PFSK-1 (cell line): ENCODE measurements at regions not wholly inside any gene's neighbourhood (a gene's known extent, or its start where the extent isn't known, plus 50 kb on each side); places are given as distances from the start of the nearest gene placed in this dataset.

Experiments used
- FOXP2 ChIP-seq: optimal IDR thresholded peaks from 2 replicates; pipeline ENCODE3; 2011; ENCODE audit warnings: borderline replicate concordance, control low read depth, inconsistent platforms; ENCODE audit not compliant: insufficient read depth; ENCODE audit errors: extremely low read length, extremely low read depth
- POLR2AphosphoS5 ChIP-seq: IDR thresholded peaks from 2 replicates; pipeline ENCODE4 v1.6.1; 2012; ENCODE audit warnings: low read depth, mild to moderate bottlenecking, control low read depth, low read length, moderate library complexity
- SIN3A ChIP-seq: IDR thresholded peaks from 2 replicates; pipeline ENCODE4 v1.6.1; 2012; ENCODE audit warnings: mild to moderate bottlenecking, low read length, moderate library complexity, borderline replicate concordance; ENCODE audit not compliant: insufficient read depth
- TAF1 ChIP-seq: IDR thresholded peaks from 2 replicates; pipeline ENCODE4 v1.6.1; 2012; ENCODE audit warnings: low read length, control low read depth, borderline replicate concordance; ENCODE audit not compliant: insufficient read depth
- TF ChIP-seq, protein P1 (sequence below), 2 experiments: IDR thresholded peaks; 2 replicates each; pipeline versions ENCODE4 v1.6.1 to v1.8.0; 2011 to 2012; ENCODE audit warnings: low read depth in 2 of 2, low read length in 2 of 2, control low read depth in 1 of 2, inconsistent platforms in 1 of 2, mild to moderate bottlenecking in 1 of 2, moderate library complexity in 1 of 2; ENCODE audit not compliant: insufficient read depth in 1 of 2

DNA sequence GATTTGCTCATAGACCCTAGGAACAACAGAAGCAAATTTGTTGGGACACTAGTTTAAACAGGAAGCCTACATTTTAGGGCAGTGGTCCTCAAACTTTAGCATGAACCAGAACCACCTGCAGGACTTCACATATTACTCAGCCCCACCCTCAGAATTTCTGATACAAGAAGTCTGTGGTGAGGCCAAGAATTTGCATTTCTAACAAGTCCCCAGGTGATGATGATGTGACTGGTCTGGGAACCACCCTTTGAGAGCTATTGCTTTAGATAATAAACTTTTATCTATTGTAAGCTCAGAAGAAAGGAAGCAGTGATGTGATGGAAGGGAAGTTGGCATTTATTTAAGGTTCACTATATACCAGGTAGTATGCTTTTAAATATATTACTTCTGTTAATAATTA, 194.0 kb downstream of the FAM181B start:
- TF ChIP-seq SIN3A (no peak), TAF1 (no peak), POLR2AphosphoS5 (no peak), FOXP2 (no peak)
- TF ChIP-seq, protein P1, sequence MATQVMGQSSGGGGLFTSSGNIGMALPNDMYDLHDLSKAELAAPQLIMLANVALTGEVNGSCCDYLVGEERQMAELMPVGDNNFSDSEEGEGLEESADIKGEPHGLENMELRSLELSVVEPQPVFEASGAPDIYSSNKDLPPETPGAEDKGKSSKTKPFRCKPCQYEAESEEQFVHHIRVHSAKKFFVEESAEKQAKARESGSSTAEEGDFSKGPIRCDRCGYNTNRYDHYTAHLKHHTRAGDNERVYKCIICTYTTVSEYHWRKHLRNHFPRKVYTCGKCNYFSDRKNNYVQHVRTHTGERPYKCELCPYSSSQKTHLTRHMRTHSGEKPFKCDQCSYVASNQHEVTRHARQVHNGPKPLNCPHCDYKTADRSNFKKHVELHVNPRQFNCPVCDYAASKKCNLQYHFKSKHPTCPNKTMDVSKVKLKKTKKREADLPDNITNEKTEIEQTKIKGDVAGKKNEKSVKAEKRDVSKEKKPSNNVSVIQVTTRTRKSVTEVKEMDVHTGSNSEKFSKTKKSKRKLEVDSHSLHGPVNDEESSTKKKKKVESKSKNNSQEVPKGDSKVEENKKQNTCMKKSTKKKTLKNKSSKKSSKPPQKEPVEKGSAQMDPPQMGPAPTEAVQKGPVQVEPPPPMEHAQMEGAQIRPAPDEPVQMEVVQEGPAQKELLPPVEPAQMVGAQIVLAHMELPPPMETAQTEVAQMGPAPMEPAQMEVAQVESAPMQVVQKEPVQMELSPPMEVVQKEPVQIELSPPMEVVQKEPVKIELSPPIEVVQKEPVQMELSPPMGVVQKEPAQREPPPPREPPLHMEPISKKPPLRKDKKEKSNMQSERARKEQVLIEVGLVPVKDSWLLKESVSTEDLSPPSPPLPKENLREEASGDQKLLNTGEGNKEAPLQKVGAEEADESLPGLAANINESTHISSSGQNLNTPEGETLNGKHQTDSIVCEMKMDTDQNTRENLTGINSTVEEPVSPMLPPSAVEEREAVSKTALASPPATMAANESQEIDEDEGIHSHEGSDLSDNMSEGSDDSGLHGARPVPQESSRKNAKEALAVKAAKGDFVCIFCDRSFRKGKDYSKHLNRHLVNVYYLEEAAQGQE (IDR thresholded peaks at IDR 0.05; ENCODE audit: insufficient read depth in 1 of 2, low read depth in 2 of 2, low read length in 2 of 2) = no peak

DNA sequence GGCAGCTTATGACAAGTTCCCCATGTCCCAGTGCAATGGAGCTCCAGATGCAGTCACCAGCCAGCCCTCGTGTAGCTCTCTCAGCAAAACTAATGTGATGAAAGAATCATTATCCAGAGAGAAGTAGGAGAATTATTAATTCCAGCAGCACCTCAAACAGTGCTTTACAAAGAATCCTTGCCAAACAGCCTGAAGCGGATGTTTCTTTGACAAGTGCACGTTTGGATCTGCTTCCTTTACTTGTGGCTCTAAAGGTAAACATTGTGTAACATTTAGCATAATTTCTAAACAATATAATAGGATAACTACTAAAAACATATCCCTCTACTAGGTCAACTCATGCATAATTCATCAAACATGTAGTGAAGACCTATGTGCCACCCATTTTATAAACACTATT, 197.0 kb downstream of the FAM181B start:
- no peak for TF ChIP-seq TAF1
- no peak for TF ChIP-seq POLR2AphosphoS5
- no peak for TF ChIP-seq SIN3A
- TF ChIP-seq, protein P1 (IDR thresholded peaks at IDR 0.05; ENCODE audit: insufficient read depth in 1 of 2, low read depth in 2 of 2, low read length in 2 of 2) = no peak

GRCh38 chr11:82533628-82534327, 199.9 kb downstream of the FAM181B start:
- TF ChIP-seq POLR2AphosphoS5 (no peak), TAF1 (no peak), SIN3A (no peak), FOXP2 (no peak)
- TF ChIP-seq, protein P1 (IDR thresholded peaks at IDR 0.05; ENCODE audit: insufficient read depth in 1 of 2, low read depth in 2 of 2, low read length in 2 of 2) = no peak

DNA sequence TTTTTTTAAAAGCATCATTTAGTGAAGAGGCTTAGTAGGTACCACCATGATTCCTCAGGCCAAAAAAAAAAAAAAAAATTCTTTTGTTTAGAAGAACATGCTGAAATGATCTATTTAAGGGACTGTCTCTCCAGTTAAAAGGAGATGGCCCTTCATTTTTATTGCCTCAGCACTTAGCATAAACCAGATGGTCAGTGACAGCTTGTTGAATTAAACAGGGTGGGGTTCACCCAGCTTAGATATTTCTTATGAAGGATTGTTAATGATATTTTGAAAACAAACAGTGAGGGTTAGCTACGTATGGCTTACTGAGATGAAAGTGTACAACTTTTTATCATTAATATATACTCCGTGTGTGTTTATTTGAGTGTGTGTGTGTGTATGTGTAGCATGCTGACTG, 203.7 kb downstream of the FAM181B start:
- TF ChIP-seq TAF1 = no peak
- TF ChIP-seq, protein P1 (IDR thresholded peaks at IDR 0.05; ENCODE audit: insufficient read depth in 1 of 2, low read depth in 2 of 2, low read length in 2 of 2) = no peak
- TF ChIP-seq SIN3A = no peak
- no peak for TF ChIP-seq FOXP2

GRCh38 chr11:82527081-82527584, 206.5 kb downstream of the FAM181B start:
- TF ChIP-seq FOXP2 (no peak), POLR2AphosphoS5 (no peak), SIN3A (no peak), TAF1 (no peak)
- TF ChIP-seq, protein P1 (IDR thresholded peaks at IDR 0.05; ENCODE audit: insufficient read depth in 1 of 2, low read depth in 2 of 2, low read length in 2 of 2) = no peak
